Glutamatergic neuron (in vitro differentiated cells): ENCODE measurements at regions not wholly inside any gene's neighbourhood (a gene's known extent, or its start where the extent isn't known, plus 50 kb on each side); places are given as distances from the start of the nearest gene placed in this dataset.
"Not testable (repeated sequence)": the region's sequence is repeated elsewhere in the genome, so short reads cannot be mapped to it uniquely, and the experiment has no call there.

Experiments used
- DNase-seq: peaks from one replicate; pipeline ENCODE4 v3.0.0; 2022
- H3K27ac Mint-ChIP-seq: one replicate; pipeline ENCODE4 v1.8.0; 2020; ENCODE audit warnings: mild to moderate bottlenecking, mixed read lengths, inconsistent platforms; ENCODE audit not compliant: unreplicated experiment
- H3K27me3 Mint-ChIP-seq: one replicate; pipeline ENCODE4 v1.8.0; 2020; ENCODE audit warnings: mild to moderate bottlenecking, moderate library complexity, mixed read lengths, inconsistent platforms; ENCODE audit not compliant: unreplicated experiment
- H3K36me3 Mint-ChIP-seq: one replicate; pipeline ENCODE4 v1.8.0; 2020; ENCODE audit warnings: mild to moderate bottlenecking, mixed read lengths, inconsistent platforms; ENCODE audit not compliant: unreplicated experiment
- H3K4me1 Mint-ChIP-seq: one replicate; pipeline ENCODE4 v1.8.0; 2020; ENCODE audit warnings: mild to moderate bottlenecking, low read depth, mixed read lengths, inconsistent platforms; ENCODE audit not compliant: unreplicated experiment
- H3K4me3 Mint-ChIP-seq: one replicate; pipeline ENCODE4 v1.8.0; 2020; ENCODE audit warnings: mild to moderate bottlenecking, mixed read lengths, inconsistent platforms; ENCODE audit not compliant: unreplicated experiment
- H3K9me3 Mint-ChIP-seq: one replicate; pipeline ENCODE4 v1.8.0; 2020; ENCODE audit warnings: mild to moderate bottlenecking, moderate library complexity, mixed read lengths, inconsistent platforms; ENCODE audit not compliant: unreplicated experiment
- TF ChIP-seq, protein P1 (sequence below): fragments of 200-600 bp; sonication (generic); IDR thresholded peaks from one replicate; pipeline ENCODE4 v1.5.0; 2021; ENCODE audit not compliant: partially characterized antibody, unreplicated experiment

DNA sequence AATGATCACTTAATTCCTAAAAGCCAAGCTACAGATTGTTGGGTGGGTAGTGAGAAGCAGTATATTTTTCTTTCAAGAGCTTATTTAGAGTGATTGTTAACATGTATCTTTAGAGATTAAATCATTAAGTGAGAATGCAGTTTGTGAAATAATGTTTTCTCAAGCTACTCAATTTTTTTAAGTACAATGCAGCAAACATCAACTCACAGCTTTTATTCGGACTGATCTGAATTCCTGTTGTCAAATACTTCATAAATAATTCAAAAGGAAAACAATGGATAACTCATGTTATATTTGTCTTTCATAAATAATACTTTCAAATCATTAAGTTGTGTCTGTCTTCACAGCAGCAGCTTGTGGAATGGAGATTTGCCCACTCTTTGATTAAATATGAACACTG, 271.1 kb upstream of the DEPDC1 start:
- Mint-ChIP-seq H3K27me3 (no peaks in the 10 kb centered on the region), H3K27ac (no peak overlapping the region), H3K4me3 (no peak overlapping the region), H3K9me3 (no peaks in the 10 kb centered on the region), H3K36me3 (no peaks in the 10 kb centered on the region), H3K4me1 (no peaks in the 10 kb centered on the region)
- no peak for DNase-seq
- TF ChIP-seq, protein P1, sequence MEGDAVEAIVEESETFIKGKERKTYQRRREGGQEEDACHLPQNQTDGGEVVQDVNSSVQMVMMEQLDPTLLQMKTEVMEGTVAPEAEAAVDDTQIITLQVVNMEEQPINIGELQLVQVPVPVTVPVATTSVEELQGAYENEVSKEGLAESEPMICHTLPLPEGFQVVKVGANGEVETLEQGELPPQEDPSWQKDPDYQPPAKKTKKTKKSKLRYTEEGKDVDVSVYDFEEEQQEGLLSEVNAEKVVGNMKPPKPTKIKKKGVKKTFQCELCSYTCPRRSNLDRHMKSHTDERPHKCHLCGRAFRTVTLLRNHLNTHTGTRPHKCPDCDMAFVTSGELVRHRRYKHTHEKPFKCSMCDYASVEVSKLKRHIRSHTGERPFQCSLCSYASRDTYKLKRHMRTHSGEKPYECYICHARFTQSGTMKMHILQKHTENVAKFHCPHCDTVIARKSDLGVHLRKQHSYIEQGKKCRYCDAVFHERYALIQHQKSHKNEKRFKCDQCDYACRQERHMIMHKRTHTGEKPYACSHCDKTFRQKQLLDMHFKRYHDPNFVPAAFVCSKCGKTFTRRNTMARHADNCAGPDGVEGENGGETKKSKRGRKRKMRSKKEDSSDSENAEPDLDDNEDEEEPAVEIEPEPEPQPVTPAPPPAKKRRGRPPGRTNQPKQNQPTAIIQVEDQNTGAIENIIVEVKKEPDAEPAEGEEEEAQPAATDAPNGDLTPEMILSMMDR: no peak

DNA sequence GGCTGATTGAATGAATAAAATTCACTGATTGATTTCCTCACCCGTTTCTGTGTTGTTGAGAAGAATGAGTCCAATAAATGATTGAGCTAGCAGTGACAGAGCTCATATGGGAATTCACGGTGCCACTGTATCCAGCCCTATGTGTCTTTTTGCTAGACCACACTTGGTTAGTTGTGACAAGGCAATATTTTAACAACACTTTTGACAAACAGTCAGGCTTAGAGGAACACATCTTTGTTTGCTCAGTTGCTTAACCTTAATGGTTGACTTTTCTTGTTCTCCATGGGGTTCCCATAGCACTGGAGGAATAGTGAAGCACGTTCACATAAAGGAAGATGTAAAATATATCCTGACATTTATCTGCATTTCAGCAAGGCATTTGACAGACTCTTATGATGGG, 273.9 kb upstream of the DEPDC1 start:
- no peaks in the 10 kb centered on the region for H3K9me3 Mint-ChIP-seq
- no peaks in the 10 kb centered on the region for H3K27me3 Mint-ChIP-seq
- no peaks in the 10 kb centered on the region for H3K36me3 Mint-ChIP-seq
- TF ChIP-seq, protein P1: no peak
- no peak overlapping the region for H3K27ac Mint-ChIP-seq
- no peaks in the 10 kb centered on the region for H3K4me1 Mint-ChIP-seq
- no peak for DNase-seq
- H3K4me3 Mint-ChIP-seq: no peak overlapping the region

DNA sequence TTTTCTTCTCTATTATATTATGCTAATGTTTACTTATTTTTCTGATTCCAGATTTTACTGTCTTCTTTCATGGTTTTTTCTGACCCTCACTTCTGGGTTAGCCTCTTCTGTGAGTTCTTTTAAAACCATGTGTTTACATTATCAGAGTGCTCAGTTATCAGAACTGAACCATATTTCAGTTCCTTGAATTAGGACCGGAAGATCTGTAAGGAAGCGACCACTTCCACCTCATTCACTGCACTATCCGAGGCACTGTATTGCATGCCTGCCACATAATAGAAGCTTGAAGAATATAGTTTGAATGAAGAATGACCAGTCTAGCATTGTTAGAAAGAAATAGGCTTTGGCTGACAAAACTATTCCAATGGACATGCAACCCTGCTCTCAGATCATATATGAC, 281.0 kb upstream of the DEPDC1 start:
- Mint-ChIP-seq H3K27me3 (no peaks in the 10 kb centered on the region), H3K36me3 (peaks cover 10% of the 10 kb centered on the region), H3K9me3 (peaks cover 2% of the 10 kb centered on the region), H3K4me3 (no peak overlapping the region), H3K4me1 (no peaks in the 10 kb centered on the region), H3K27ac (no peak overlapping the region)
- DNase-seq: no peak
- TF ChIP-seq, protein P1: no peak

DNA sequence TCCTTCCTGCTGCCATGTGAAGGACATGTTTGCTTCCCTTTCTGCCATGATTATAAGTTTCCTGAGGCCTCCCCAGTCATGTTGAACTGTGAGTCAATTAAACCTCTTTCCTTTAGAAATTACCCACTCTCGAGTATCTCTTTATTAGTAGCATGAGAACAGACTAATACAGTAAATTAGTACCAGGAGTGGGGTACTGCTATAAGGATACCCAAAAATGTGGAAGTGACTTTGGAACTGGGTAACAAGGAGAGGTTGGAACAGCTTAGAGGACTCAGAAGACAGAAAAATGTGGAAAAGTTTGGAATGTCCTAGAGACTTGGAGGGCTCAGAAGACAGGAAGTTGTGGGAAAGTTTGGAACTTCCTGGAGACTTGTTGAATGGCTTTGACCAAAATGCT, 283.0 kb upstream of the DEPDC1 start:
- not testable (repeated sequence) for H3K27me3 Mint-ChIP-seq, H3K4me1 Mint-ChIP-seq, H3K27ac Mint-ChIP-seq, H3K36me3 Mint-ChIP-seq, H3K9me3 Mint-ChIP-seq, DNase-seq, H3K4me3 Mint-ChIP-seq

DNA sequence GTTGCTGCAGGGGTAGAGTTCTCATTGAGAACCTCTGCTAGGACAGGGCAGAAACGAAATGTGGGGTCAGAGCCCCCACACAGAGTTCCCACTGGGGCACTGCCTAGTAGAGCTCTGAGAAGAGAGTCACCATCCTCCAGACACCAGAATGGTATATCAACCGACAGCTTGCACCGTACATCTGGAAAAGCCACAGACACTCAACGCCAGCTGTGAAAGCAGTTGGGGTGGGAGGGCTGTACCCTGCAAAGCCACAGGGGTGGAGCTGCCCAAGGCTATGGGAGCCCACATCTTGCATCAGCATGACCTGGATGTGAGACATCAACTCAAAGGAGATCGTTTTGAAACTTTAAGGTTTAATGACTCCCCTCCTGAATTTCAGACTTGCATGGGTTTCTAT, 284.0 kb upstream of the DEPDC1 start:
- peaks cover 2% of the 10 kb centered on the region for H3K9me3 Mint-ChIP-seq
- no peaks in the 10 kb centered on the region for H3K4me1 Mint-ChIP-seq
- DNase-seq: no peak
- TF ChIP-seq, protein P1: no peak
- no peaks in the 10 kb centered on the region for H3K27me3 Mint-ChIP-seq
- H3K4me3 Mint-ChIP-seq: no peak overlapping the region
- no peak overlapping the region for H3K27ac Mint-ChIP-seq
- peaks cover 10% of the 10 kb centered on the region for H3K36me3 Mint-ChIP-seq

DNA sequence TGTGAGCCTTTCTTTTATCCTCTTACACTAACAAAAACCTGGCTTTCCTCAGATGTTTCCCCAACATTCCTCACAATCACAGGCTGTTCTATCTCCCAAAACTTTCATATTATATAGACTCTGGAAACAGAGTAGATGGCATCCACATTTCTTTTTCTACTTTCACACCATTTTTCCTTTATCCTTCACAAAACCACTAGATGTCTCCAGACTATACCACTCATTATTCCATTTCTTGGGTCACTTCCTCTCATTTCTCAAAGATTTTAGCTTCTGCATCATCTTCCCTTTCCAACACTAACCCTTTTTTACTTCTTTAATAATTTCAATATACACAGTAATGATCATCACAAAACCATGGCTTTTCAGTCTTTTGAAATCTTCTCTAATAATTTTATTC, 286.0 kb upstream of the DEPDC1 start:
- no peaks in the 10 kb centered on the region for H3K4me1 Mint-ChIP-seq
- TF ChIP-seq, protein P1: no peak
- no peak for DNase-seq
- H3K9me3 Mint-ChIP-seq: peaks cover 2% of the 10 kb centered on the region
- H3K36me3 Mint-ChIP-seq: peaks cover 10% of the 10 kb centered on the region
- H3K27me3 Mint-ChIP-seq: no peaks in the 10 kb centered on the region
- no peak overlapping the region for H3K27ac Mint-ChIP-seq
- no peak overlapping the region for H3K4me3 Mint-ChIP-seq
